Ascending aorta (tissue), 2 donors: ENCODE measurements at regions not wholly inside any gene's neighbourhood (a gene's known extent, or its start where the extent isn't known, plus 50 kb on each side); places are given as distances from the start of the nearest gene placed in this dataset.
"Not testable (repeated sequence)": the region's sequence is repeated elsewhere in the genome, so short reads cannot be mapped to it uniquely, and the experiment has no call there.

Experiments used
- DNase-seq, 2 donors: peaks; one replicate each; pipeline ENCODE4 v3.0.0-alpha.2; 2019; ENCODE audit warnings: low spot score in 2 of 2
- H3K27ac ChIP-seq, 2 donors: fragments of 200-600 bp; sonication (generic); one replicate each; pipeline ENCODE4 v1.5.1; 2016 to 2017; ENCODE audit warnings: mild to moderate bottlenecking in 1 of 2
- H3K27me3 ChIP-seq: fragments of 200-600 bp; sonication (generic); one replicate; pipeline ENCODE4 v1.5.1; 2017
- H3K36me3 ChIP-seq, 2 donors: fragments of 200-600 bp; sonication (generic); one replicate each; pipeline ENCODE4 v1.5.1; 2016
- H3K4me1 ChIP-seq, 2 donors: fragments of 200-600 bp; sonication (generic); one replicate each; pipeline ENCODE4 v1.5.1; 2016 to 2017; ENCODE audit warnings: mild to moderate bottlenecking in 1 of 2
- H3K4me3 ChIP-seq, 2 donors: fragments of 200-600 bp; sonication (generic); one replicate each; pipeline ENCODE4 v1.5.1; 2016 to 2017; ENCODE audit warnings: mild to moderate bottlenecking in 1 of 2
- H3K9me3 ChIP-seq, 2 donors: fragments of 200-600 bp; sonication (generic); one replicate each; pipeline ENCODE4 v1.5.1; 2016
- intact Hi-C: fragments of 100-400 bp; cut with DNase I; formaldehyde crosslinking; loops from one replicate; pipeline ENCODE4 v1.15.1; 2023
- TF ChIP-seq, protein P1 (sequence below), 3 experiments: fragments of 200-600 bp in 2 of 3; fragments of 450-650 bp in 1 of 3; sonication (generic) in 2 of 3; IDR thresholded peaks; one replicate each; pipeline ENCODE4 v1.5.1; 2016 to 2019; ENCODE audit warnings: antibody characterized with exemption in 3 of 3, mild to moderate bottlenecking in 1 of 3, moderate library complexity in 1 of 3

DNA sequence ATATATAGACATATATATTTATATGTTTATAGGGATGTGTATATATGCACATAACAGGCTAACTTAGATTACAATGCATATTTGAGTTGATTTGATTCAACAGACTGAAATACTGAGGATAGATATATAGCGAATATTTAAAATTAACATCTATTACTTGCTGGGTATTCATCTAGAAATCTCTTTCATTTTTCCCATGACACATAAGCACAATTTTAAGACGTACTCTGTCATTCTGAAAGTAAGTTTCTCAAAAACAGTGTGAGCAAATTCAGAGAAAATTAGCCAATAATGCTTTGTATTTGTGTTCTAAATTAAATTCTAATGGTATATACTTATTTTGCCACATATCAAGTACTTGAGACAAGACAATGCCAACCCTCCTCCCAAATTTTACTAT, 907.5 kb upstream of the MDGA2 start:
- Histone ChIP-seq H3K27ac (no peak overlapping the region), H3K27me3 (no peaks in the 10 kb centered on the region), H3K4me3 (no peak overlapping the region), H3K9me3 (no peaks in the 10 kb centered on the region), H3K4me1 (no peaks in the 10 kb centered on the region), H3K36me3 (no peaks in the 10 kb centered on the region)
- intact Hi-C loops = no loop called here
- TF ChIP-seq, protein P1, sequence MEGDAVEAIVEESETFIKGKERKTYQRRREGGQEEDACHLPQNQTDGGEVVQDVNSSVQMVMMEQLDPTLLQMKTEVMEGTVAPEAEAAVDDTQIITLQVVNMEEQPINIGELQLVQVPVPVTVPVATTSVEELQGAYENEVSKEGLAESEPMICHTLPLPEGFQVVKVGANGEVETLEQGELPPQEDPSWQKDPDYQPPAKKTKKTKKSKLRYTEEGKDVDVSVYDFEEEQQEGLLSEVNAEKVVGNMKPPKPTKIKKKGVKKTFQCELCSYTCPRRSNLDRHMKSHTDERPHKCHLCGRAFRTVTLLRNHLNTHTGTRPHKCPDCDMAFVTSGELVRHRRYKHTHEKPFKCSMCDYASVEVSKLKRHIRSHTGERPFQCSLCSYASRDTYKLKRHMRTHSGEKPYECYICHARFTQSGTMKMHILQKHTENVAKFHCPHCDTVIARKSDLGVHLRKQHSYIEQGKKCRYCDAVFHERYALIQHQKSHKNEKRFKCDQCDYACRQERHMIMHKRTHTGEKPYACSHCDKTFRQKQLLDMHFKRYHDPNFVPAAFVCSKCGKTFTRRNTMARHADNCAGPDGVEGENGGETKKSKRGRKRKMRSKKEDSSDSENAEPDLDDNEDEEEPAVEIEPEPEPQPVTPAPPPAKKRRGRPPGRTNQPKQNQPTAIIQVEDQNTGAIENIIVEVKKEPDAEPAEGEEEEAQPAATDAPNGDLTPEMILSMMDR (IDR thresholded peaks at IDR 0.05) = no peak
- DNase-seq = no peak

DNA sequence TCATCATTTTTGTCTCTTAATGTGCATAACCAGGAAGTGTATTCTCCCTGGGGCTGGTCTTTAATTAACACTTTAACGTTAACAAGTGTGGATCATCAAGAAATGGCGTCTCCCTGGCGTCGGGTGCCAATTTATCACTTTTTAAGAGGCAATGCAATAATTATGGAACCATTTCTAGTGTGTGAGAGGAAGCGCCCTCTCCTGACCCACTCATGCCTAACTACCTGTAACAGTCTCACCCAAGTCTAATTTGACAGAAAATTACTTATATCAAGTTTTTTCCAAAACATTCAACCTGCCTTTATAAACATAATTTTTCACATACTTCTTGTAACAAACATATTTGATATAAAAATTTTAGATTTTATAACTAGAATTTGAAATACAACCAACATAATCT, 905.3 kb upstream of the MDGA2 start:
- H3K9me3 ChIP-seq = no peaks in the 10 kb centered on the region
- no peaks in the 10 kb centered on the region for H3K27me3 ChIP-seq
- TF ChIP-seq, protein P1 (IDR thresholded peaks at IDR 0.05) = no peak
- H3K4me3 ChIP-seq = no peak overlapping the region
- no peak overlapping the region for H3K27ac ChIP-seq
- no peak for DNase-seq
- no peaks in the 10 kb centered on the region for H3K4me1 ChIP-seq
- H3K36me3 ChIP-seq = no peaks in the 10 kb centered on the region
- intact Hi-C loops = no loop called here

DNA sequence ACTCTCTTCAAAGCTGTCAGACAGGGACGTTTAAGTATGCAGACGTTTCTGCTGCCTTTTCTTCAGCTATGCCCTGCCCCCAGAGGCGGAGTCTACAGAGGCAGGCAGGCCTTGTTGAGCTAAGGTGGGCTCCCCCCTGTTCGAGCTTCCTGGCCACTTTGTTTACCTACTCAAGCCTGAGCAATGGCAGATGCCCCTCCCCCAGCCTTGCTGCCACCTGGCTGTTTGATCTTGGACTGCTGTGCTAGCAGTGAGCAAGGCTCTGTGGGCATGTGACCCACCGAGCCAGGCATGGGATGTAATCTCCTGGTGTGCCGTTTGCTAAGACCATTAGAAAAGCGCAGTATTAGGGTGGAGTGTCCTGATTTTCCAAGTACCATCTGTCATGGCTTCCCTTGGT, 900.4 kb upstream of the MDGA2 start:
- Histone ChIP-seq H3K4me3 (no peak overlapping the region), H3K27me3 (no peaks in the 10 kb centered on the region), H3K4me1 (no peaks in the 10 kb centered on the region), H3K36me3 (no peaks in the 10 kb centered on the region), H3K9me3 (no peaks in the 10 kb centered on the region), H3K27ac (no peak overlapping the region)
- DNase-seq = no peak
- TF ChIP-seq, protein P1 (IDR thresholded peaks at IDR 0.05) = no peak
- intact Hi-C loops = no loop called here

DNA sequence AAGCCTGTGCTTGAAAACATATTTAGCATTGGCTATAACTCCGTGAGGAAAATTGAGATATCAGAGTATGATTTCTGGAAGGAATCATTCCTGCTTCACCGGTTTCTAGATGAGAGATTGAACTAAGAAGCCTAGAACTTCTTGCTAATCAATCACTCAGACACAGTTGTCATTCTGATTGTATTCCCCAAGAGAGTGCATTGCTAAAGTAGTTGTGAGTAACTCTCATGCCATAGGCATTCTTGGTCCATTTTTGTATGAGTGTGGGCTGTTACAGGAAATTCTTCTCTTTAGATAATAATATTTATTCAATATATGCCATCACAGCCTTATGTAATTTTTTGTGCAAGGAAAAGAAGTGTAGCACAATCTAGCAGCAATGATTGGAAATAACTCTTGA, 893.3 kb upstream of the MDGA2 start:
- Histone ChIP-seq H3K4me3 (no peak overlapping the region), H3K27ac (no peak overlapping the region), H3K9me3 (no peaks in the 10 kb centered on the region), H3K4me1 (no peaks in the 10 kb centered on the region), H3K36me3 (no peaks in the 10 kb centered on the region), H3K27me3 (no peaks in the 10 kb centered on the region)
- TF ChIP-seq, protein P1 (IDR thresholded peaks at IDR 0.05) = no peak
- no peak for DNase-seq
- intact Hi-C loops = no loop called here

DNA sequence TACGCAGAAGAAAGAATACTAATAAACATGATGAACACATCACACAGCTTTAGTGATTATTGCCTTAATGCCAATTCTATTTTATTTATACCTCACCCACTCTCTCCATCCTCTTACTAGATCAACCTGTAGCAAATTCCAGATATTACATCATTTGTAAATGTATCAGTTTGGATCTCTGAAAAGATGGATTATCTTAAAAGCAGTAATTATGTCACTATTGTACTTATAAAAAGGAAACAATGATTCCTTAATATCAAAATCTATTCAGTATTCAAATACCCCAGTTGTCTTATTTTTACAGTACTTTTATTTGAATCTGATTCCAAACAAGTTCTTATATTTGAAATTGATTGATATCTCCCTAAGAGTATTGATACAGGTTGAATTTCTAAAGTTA, 892.8 kb upstream of the MDGA2 start:
- Histone ChIP-seq H3K4me3 (no peak overlapping the region), H3K4me1 (no peaks in the 10 kb centered on the region), H3K27me3 (no peaks in the 10 kb centered on the region), H3K27ac (no peak overlapping the region), H3K9me3 (peaks cover 0 to 3% of the 10 kb centered on the region in 2 donors), H3K36me3 (no peaks in the 10 kb centered on the region)
- no peak for DNase-seq
- intact Hi-C loops = no loop called here
- TF ChIP-seq, protein P1 (IDR thresholded peaks at IDR 0.05) = no peak

DNA sequence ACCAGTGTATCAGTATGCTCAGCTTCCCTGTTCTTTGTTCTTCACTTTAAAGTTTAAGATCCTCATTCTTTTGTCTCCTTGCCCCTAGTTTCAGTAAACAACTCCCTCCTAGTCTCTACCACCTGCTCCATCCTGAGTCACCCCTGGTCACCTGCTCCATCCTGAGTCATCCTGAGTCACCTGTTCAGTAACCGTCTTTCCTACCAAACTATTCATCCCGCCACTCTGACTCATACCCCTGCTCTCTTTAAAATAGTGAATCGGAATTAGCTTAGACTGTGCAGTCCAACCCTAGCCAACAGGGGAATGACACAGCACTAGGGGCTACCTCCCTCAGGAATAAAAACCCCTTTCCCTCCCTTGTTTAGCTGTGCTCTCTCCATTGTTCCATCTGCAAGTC, 888.1 kb upstream of the MDGA2 start:
- Histone ChIP-seq H3K9me3 (peaks cover 0 to 3% of the 10 kb centered on the region in 2 donors), H3K4me1 (no peaks in the 10 kb centered on the region), H3K36me3 (no peaks in the 10 kb centered on the region), H3K27me3 (no peaks in the 10 kb centered on the region), H3K4me3 (no peak overlapping the region), H3K27ac (no peak overlapping the region)
- TF ChIP-seq, protein P1 (IDR thresholded peaks at IDR 0.05) = no peak
- DNase-seq = no peak
- intact Hi-C loops = no loop called here

DNA sequence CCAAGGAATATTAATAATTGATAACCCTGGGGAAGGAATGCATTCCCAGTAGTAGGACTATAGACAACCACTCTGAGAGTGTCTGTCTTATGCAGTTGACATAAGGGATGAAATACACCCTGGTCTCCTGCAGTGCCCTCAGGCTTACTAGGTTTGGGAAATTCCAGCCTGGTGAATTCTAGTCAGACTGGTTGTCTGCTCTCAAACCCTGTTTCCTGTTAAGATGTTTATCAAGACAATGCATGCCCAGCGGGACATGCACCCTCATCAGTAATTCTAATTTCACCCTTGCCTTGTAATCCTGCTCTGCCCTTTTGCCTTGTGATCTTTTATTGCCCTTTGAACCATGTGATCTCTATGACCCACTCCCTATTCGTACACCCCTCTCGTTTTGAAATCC, 886.0 kb upstream of the MDGA2 start:
- H3K4me1 ChIP-seq, H3K36me3 ChIP-seq, H3K4me3 ChIP-seq, H3K27ac ChIP-seq, DNase-seq, H3K27me3 ChIP-seq, H3K9me3 ChIP-seq, intact Hi-C loops: not testable (repeated sequence)
